ENCODE measurements at regions not wholly inside any gene's neighbourhood (a gene's known extent, or its start where the extent isn't known, plus 50 kb on each side); places are given as distances from the start of the nearest gene placed in this dataset.

- TF ChIP-seq, protein P1, sequence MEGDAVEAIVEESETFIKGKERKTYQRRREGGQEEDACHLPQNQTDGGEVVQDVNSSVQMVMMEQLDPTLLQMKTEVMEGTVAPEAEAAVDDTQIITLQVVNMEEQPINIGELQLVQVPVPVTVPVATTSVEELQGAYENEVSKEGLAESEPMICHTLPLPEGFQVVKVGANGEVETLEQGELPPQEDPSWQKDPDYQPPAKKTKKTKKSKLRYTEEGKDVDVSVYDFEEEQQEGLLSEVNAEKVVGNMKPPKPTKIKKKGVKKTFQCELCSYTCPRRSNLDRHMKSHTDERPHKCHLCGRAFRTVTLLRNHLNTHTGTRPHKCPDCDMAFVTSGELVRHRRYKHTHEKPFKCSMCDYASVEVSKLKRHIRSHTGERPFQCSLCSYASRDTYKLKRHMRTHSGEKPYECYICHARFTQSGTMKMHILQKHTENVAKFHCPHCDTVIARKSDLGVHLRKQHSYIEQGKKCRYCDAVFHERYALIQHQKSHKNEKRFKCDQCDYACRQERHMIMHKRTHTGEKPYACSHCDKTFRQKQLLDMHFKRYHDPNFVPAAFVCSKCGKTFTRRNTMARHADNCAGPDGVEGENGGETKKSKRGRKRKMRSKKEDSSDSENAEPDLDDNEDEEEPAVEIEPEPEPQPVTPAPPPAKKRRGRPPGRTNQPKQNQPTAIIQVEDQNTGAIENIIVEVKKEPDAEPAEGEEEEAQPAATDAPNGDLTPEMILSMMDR (IDR thresholded peaks at IDR 0.05; ENCODE audit: control insufficient read depth, insufficient read depth, low read depth, low read length, missing control alignments) = no peak
- H3K4me3 ChIP-seq (ENCODE audit: control insufficient read depth, low read depth, low read length) = no peak overlapping the region
- DNase-seq (ENCODE audit: low read depth) = no peak
Measured at GRCh38 chr13:53921473-53921872, 892.9 kb downstream of the OLFM4 start.

DNA sequence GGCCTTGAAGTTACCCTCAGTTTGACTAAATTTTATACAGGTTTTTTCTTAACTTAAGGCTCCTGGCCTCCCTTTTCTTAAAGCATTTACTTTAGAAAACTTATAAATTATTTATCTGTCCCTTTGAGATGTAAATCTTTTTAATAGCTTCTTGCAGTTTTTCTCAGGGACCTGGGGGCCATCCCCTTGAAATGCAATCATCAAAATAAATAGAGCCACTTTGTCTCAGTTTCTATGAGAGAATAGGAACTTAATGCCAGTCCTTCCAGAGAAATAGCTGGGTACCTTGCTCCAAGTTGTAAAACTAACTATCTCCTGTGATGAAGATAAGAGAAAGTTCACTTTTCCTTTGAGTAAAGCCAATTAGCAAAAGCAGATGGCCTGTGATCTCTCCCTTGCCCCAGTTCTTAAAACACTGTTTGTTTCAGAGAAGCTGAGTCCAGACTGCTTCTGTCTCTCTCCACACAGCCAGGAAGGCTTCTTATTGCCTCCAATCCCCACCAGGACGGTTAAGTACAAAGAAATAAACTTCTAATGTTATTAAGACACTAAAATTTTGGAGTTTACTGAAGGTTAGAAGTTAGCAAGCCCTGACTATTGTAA lies 913.1 kb downstream of the OLFM4 start:
- DNase-seq (ENCODE audit: low read depth) = no peak
- TF ChIP-seq, protein P1 (IDR thresholded peaks at IDR 0.05; ENCODE audit: control insufficient read depth, insufficient read depth, low read depth, low read length, missing control alignments) = no peak
- H3K4me3 ChIP-seq (ENCODE audit: control insufficient read depth, low read depth, low read length) = no peak overlapping the region

- TF ChIP-seq, protein P1 (IDR thresholded peaks at IDR 0.05; ENCODE audit: control insufficient read depth, insufficient read depth, low read depth, low read length, missing control alignments) = no peak
Measured at GRCh38 chr13:53946500-53946899, 917.9 kb downstream of the OLFM4 start.

GRCh38 chr13:53953183-53953582 lies 924.6 kb downstream of the OLFM4 start:
- no peak overlapping the region for H3K4me3 ChIP-seq (ENCODE audit: control insufficient read depth, low read depth, low read length)
- DNase-seq (ENCODE audit: low read depth) = no peak
- TF ChIP-seq, protein P1 (IDR thresholded peaks at IDR 0.05; ENCODE audit: control insufficient read depth, insufficient read depth, low read depth, low read length, missing control alignments) = no peak

More at GRCh38 chr13:53946500-53946899, 917.9 kb downstream of the OLFM4 start:
- no peak overlapping the region for H3K4me3 ChIP-seq (ENCODE audit: control insufficient read depth, low read depth, low read length)
- DNase-seq (ENCODE audit: low read depth) = no peak

Measured in AG09309 (cell line).